Transverse colon (tissue), 4 donors: ENCODE measurements at regions not wholly inside any gene's neighbourhood (a gene's known extent, or its start where the extent isn't known, plus 50 kb on each side); places are given as distances from the start of the nearest gene placed in this dataset.
"Not testable (repeated sequence)": the region's sequence is repeated elsewhere in the genome, so short reads cannot be mapped to it uniquely, and the experiment has no call there.

ENCODE experiments used
- DNase-seq: peaks from one replicate; pipeline ENCODE4 v3.0.0-alpha.2; 2019
- H3K27ac ChIP-seq, 4 donors: fragments of 200-600 bp; sonication (generic); 2 replicates each; pipeline ENCODE4 v1.5.1; 2016 to 2018; ENCODE audit warnings: inconsistent platforms in 4 of 4
- H3K27me3 ChIP-seq: fragments of 200-600 bp; sonication (generic); 2 replicates; pipeline ENCODE4 v1.5.1; 2017; ENCODE audit warnings: inconsistent platforms
- H3K36me3 ChIP-seq, 4 donors: fragments of 200-600 bp; sonication (generic); 2 replicates each; pipeline ENCODE4 v1.5.1; 2017 to 2019; ENCODE audit warnings: inconsistent platforms in 4 of 4
- H3K4me1 ChIP-seq, 4 donors: fragments of 200-600 bp; sonication (generic); 2 replicates each; pipeline ENCODE4 v1.5.1; 2017 to 2020; ENCODE audit warnings: inconsistent platforms in 4 of 4
- H3K4me3 ChIP-seq, 4 donors: fragments of 200-600 bp; sonication (generic); 1 replicate in 1 of 4; 2 replicates in 3 of 4; pipeline versions ENCODE4 v1.5.1 to v1.6.1; 2017 to 2019; ENCODE audit warnings: inconsistent platforms in 4 of 4
- H3K9me3 ChIP-seq, 2 donors: fragments of 200-600 bp; sonication (generic); 2 replicates each; pipeline ENCODE4 v1.5.1; 2017 to 2019; ENCODE audit warnings: inconsistent platforms in 2 of 2
- CTCF ChIP-seq, 5 experiments: fragments of 200-600 bp in 3 of 5; fragments of 450-650 bp in 2 of 5; sonication (generic) in 3 of 5; IDR thresholded peaks; 1 replicate in 2 of 5; 2 replicates in 3 of 5; pipeline ENCODE4 v1.5.1; 2016 to 2017; ENCODE audit warnings: antibody characterized with exemption in 5 of 5, inconsistent platforms in 3 of 5, mild to moderate bottlenecking in 2 of 5, moderate library complexity in 1 of 5
- EP300 ChIP-seq: sonication (generic); formaldehyde crosslinking; IDR thresholded peaks from one replicate; pipeline ENCODE4 v1.6.1; 2017; ENCODE audit warnings: antibody characterized with exemption, low read depth
- POLR2A ChIP-seq: fragments of 450-650 bp; IDR thresholded peaks from one replicate; pipeline ENCODE4 v1.6.1; 2016; ENCODE audit warnings: antibody characterized with exemption, mild to moderate bottlenecking, moderate library complexity
- POLR2AphosphoS5 ChIP-seq, 3 donors: sonication (generic); formaldehyde crosslinking; IDR thresholded peaks; one replicate each; pipeline ENCODE4 v1.6.1; 2016; ENCODE audit warnings: antibody characterized with exemption in 3 of 3
- WGBS, 2 donors: methylation state at CpG; one replicate each; pipeline ENCODE4 v1.1.5; 2018; ENCODE audit warnings: low coverage in 1 of 2; 5-methylcytosine and 5-hydroxymethylcytosine counted together
- in situ Hi-C, 4 donors: fragments of 200-750 bp; cut with MboI; loops; one replicate each; pipeline versions ENCODE4 v1.15.0 to v1.15.1; 2017; ENCODE audit warnings: low sequenced_read_pairs in 3 of 4, low pct_ligation_motif_present in 1 of 4, low pct_unique_long_range_greater_than_20kb in 1 of 4
- intact Hi-C: fragments of 100-400 bp; cut with DNase I; formaldehyde crosslinking; loops from one replicate; pipeline ENCODE4 v1.15.1; 2023; ENCODE audit warnings: low total_unique reads

DNA sequence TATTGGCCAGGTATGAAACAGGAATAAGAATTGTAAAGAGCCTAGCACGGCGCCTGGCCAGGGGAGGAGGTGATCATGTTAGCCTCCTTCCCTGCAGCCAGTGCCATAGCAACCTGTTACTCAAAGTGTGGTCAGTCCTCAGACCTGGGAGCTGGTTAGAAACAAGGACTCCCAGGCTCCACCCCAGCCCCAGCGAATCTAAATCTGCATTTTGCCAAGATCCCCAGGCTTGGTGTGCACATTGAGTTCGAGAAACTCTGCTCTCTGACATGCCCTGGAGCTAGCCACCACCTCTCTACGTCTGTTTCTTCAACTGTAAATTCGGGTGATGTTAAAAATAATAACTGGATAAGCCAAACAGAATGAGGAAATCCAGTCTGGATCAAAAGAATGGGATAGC, 56.1 kb upstream of the ALX4 start:
- Histone ChIP-seq H3K9me3 (no peaks in the 10 kb centered on the region), H3K27me3 (peaks cover 19% of the 10 kb centered on the region), H3K4me1 (no peaks in the 10 kb centered on the region), H3K4me3 (no peak overlapping the region), H3K36me3 (no peaks in the 10 kb centered on the region), H3K27ac (no peak overlapping the region)
- no peak for DNase-seq
- TF ChIP-seq POLR2AphosphoS5 (IDR thresholded peaks at IDR 0.05) = no peak
- TF ChIP-seq CTCF (IDR thresholded peaks at IDR 0.05) = no peak
- TF ChIP-seq EP300 = no peak
- no peak for TF ChIP-seq POLR2A
- in situ Hi-C loops = no loop called here
- 67 to 77% methylated on average over 2 to 6 of the region's 6 CpGs for WGBS, 2 donors
- intact Hi-C loops = no loop called here

DNA sequence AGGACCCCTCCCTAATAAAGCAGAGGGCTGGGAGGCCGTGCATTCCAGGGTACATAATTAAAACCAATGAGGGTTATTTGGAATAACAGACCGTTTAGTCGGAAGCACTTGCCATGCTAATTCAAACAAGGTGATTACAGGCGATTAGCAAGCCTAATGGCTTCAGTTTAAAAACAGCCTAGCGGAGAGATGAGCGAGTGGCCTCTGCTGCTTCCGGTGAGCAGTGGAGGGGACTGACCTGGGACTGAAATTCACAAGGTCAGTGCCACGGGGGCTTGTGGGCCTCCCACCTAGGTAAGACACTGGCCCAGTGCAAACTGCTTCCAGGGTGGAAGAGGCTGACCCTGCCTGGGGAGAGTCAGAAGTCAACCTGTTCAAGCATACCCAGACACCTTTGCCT, 56.8 kb upstream of the ALX4 start:
- TF ChIP-seq CTCF (IDR thresholded peaks at IDR 0.05) = no peak
- no peak for TF ChIP-seq POLR2AphosphoS5 (IDR thresholded peaks at IDR 0.05)
- no peak for TF ChIP-seq EP300
- no peak for TF ChIP-seq POLR2A
- no peak for DNase-seq
- in situ Hi-C loops = no loop called here
- H3K27me3 ChIP-seq = peaks cover 19% of the 10 kb centered on the region
- no peak overlapping the region for H3K4me3 ChIP-seq
- 78 to 83% methylated on average over 4 to 8 of the region's 8 CpGs for WGBS, 2 donors
- intact Hi-C loops = no loop called here
- no peak overlapping the region for H3K27ac ChIP-seq
- H3K4me1 ChIP-seq = no peaks in the 10 kb centered on the region
- no peaks in the 10 kb centered on the region for H3K36me3 ChIP-seq
- no peaks in the 10 kb centered on the region for H3K9me3 ChIP-seq

GRCh38 chr11:44367452-44367851, 57.5 kb upstream of the ALX4 start:
- H3K4me1 ChIP-seq = no peaks in the 10 kb centered on the region
- in situ Hi-C loops = no loop called here
- intact Hi-C loops = no loop called here
- no peaks in the 10 kb centered on the region for H3K36me3 ChIP-seq
- 92% methylated on average over 1 of the region's 1 CpG; no CpG with 5 or more reads in 1 of the 2 donors for WGBS, 2 donors
- H3K27me3 ChIP-seq = peaks cover 16% of the 10 kb centered on the region
- H3K4me3 ChIP-seq = no peak overlapping the region
- no peak for DNase-seq
- no peak for TF ChIP-seq POLR2A
- no peak for TF ChIP-seq CTCF (IDR thresholded peaks at IDR 0.05)
- no peak for TF ChIP-seq EP300
- TF ChIP-seq POLR2AphosphoS5 (IDR thresholded peaks at IDR 0.05) = no peak
- H3K9me3 ChIP-seq = no peaks in the 10 kb centered on the region
- H3K27ac ChIP-seq = no peak overlapping the region

GRCh38 chr11:44368886-44369285, 58.9 kb upstream of the ALX4 start:
- H3K4me3 ChIP-seq = no peak overlapping the region
- H3K27ac ChIP-seq = no peak overlapping the region
- WGBS, 2 donors = 0 to 66% methylated on average over 1 to 2 of the region's 2 CpGs
- intact Hi-C loops (no loop called here), in situ Hi-C loops (no loop called here)
- TF ChIP-seq CTCF (IDR thresholded peaks at IDR 0.05) (no peak), POLR2AphosphoS5 (IDR thresholded peaks at IDR 0.05) (no peak), POLR2A (no peak), EP300 (no peak)
- H3K9me3 ChIP-seq = no peaks in the 10 kb centered on the region
- peaks cover 13% of the 10 kb centered on the region for H3K27me3 ChIP-seq
- DNase-seq = no peak
- no peaks in the 10 kb centered on the region for H3K36me3 ChIP-seq
- no peaks in the 10 kb centered on the region for H3K4me1 ChIP-seq

DNA sequence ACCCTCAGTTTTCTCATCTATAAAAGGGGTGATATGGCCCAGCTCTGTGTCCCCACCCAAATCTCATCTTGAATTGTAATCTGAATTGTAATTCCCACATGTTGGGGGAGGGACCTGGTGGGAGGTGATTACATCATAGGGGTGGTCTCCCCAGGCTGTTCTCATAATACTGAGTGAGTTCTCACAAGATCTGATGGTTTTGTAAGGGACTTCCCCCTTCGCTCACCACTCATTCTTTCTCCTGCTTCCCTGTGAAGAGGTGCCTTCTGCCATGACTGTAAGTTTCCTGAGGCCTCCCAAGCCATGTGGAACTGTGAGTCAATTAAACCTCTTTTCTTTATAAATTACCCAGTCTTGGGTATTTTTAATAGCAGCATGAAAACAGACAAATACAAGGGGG, 61.1 kb upstream of the ALX4 start:
- WGBS, 2 donors = 87% methylated on average over 1 of the region's 1 CpG; no CpG with 5 or more reads in 1 of the 2 donors
- DNase-seq, H3K4me3 ChIP-seq, in situ Hi-C loops, H3K36me3 ChIP-seq, H3K4me1 ChIP-seq, H3K9me3 ChIP-seq, H3K27ac ChIP-seq, H3K27me3 ChIP-seq, intact Hi-C loops: not testable (repeated sequence)
